GM12874 (cell line): ENCODE measurements at regions not wholly inside any gene's neighbourhood (a gene's known extent, or its start where the extent isn't known, plus 50 kb on each side); places are given as distances from the start of the nearest gene placed in this dataset.

ENCODE experiments used
- CTCF ChIP-seq: IDR thresholded peaks from 2 replicates; pipeline ENCODE4 v1.5.1; 2011; ENCODE audit warnings: low read depth, mild to moderate bottlenecking, control low read depth, low read length, moderate library complexity; ENCODE audit not compliant: insufficient read depth

- TF ChIP-seq CTCF, result no peak
These were observed 51.7 kb upstream of the RTL1 start for GRCh38 chr14:100955201-100955600.

GRCh38 chr14:100962494-100962893 lies 59.0 kb upstream of the RTL1 start:
- TF ChIP-seq CTCF, result no peak

- no peak for TF ChIP-seq CTCF
These were observed 61.8 kb upstream of the RTL1 start for GRCh38 chr14:100965296-100965695.

- no peak for TF ChIP-seq CTCF
These were observed 63.7 kb upstream of the RTL1 start for GRCh38 chr14:100967178-100967577.

GRCh38 chr14:100967930-100968329 lies 64.4 kb upstream of the RTL1 start:
- no peak for TF ChIP-seq CTCF

GRCh38 chr14:100972118-100972897 lies 68.8 kb upstream of the RTL1 start:
- no peak for TF ChIP-seq CTCF

GRCh38 chr14:100975671-100976070 lies 72.1 kb upstream of the RTL1 start:
- no peak for TF ChIP-seq CTCF
